HG02623 (cell line): ENCODE measurements at regions not wholly inside any gene's neighbourhood (a gene's known extent, or its start where the extent isn't known, plus 50 kb on each side); places are given as distances from the start of the nearest gene placed in this dataset.

Experiments used
- ATAC-seq: cut with Tn5 transposase; IDR thresholded peaks from one replicate; pipeline ENCODE4 v1.9.1; 2021; ENCODE audit warnings: moderate library complexity; ENCODE audit not compliant: unreplicated experiment

GRCh38 chr20:42020316-42020715, 402.1 kb upstream of the CHD6 start:
- ATAC-seq = no peak

DNA sequence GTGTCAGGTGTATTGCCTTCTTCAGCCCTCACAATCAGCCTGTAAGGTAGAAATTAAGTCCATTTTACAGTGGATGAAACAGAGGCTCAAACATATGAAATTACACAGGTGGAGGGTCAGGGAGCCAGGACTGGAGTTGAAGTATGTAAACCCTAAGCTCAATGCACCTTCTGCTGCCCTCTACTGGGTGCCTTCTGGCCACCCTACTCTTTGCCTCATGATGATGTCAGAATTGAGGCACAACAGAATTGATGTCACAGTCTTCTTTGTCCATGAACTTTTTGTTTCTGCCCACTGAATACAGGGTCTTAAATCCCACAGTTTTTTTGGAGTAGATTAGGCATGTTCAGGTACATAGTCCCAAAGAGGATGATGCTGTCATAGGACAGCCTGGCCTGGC, 400.8 kb upstream of the CHD6 start:
- ATAC-seq = no peak

- no peak for ATAC-seq
These were observed 391.9 kb upstream of the CHD6 start for GRCh38 chr20:42010090-42010489.

GRCh38 chr20:42007251-42007650, 389.1 kb upstream of the CHD6 start:
- no peak for ATAC-seq

GRCh38 chr20:42005211-42005610, 387.0 kb upstream of the CHD6 start:
- no peak for ATAC-seq

DNA sequence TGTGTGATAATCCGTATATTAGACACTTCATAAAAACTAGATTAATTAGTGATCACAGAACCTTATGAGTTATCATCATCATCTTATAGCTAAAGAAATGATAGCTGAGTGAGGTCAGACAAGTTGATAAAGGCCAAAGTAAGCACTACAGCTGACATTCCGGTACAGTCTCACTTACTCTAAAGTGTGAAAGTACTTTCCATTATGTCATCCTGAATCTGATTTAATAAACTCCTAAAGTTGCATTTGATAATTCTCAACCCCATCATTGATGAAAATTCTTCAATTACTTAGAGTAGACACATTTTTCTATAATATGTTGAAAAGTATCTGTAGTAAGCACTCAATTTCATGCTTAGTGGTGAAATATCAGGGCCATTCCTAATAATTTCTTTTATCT, 385.2 kb upstream of the CHD6 start:
- no peak for ATAC-seq

GRCh38 chr20:41998539-41999341, 380.6 kb upstream of the CHD6 start:
- no peak for ATAC-seq

GRCh38 chr20:41996951-41997350, 378.8 kb upstream of the CHD6 start:
- no peak for ATAC-seq

DNA sequence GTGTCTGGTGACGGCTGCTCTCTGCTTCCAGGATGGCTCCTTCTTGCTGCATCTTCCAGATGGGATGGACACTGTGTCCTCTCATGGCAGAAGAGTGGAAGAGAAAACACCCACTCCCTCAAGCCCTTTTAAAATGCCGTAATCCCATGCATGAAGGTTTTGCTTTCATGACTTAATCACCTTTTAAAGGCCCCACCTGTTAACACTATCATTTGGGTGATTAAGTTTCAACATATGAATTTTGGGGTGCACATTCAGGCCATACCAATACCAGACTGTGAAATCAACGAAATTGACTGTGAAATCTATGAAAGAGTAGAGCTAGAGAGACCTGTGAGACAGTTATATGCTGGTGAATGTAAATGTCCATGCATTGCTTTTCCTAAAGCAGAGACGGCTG, 374.3 kb upstream of the CHD6 start:
- no peak for ATAC-seq

GRCh38 chr20:41991412-41991811, 373.2 kb upstream of the CHD6 start:
- ATAC-seq = no peak

DNA sequence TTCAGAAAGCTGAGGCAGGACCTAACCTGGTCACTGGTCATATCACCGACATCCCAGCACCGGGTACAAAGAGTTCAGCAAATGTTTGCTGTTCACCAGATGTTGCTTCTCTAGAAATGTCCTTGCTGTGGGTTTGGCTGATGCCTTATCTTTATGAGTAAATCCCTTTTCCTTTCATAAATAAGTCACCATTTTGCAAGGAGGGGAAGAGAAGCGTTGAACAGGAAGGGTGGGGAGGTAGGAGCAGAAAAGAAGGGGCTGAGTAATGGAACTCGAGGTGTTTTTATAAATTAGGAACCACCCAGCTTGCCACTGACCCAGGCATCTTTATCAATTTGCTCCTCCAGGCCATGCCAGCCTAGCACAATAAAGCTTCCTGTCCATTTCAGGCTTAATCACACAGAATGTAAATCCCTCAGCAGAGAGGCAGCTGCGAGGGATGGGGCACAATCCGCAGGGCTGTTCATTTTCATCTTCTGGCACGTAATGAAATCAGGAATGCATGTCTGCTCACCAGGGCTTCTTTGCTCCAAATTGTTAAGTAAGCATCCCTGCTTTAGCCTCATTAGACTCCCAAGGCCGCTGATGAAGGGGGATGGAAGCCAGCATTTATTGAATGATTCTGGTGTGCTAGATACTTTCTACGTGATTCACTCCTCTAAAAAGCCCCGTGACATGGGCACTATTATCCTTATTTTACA, 371.9 kb upstream of the CHD6 start:
- ATAC-seq = no peak

- no peak for ATAC-seq
These were observed 371.0 kb upstream of the CHD6 start for GRCh38 chr20:41989039-41989679.

DNA sequence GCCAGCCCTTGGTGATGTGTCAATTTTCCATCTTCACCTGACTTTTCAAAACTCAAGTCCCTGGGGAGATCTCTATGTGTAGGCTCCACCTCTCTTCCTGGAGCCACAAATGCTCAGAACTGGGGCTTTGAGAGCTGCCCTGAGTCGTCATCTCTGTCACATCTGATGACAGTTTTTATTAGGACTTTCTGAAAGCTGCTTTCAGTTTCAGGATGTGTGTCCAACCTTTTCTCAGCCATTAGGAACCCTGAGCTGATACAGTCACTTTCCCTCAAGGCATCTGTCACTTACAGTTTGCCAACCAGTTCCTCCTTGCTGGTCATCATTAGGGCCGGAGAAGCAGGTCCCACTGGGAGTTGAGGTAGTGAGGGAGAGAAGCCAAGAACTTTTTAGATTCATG, 365.9 kb upstream of the CHD6 start:
- ATAC-seq = no peak

DNA sequence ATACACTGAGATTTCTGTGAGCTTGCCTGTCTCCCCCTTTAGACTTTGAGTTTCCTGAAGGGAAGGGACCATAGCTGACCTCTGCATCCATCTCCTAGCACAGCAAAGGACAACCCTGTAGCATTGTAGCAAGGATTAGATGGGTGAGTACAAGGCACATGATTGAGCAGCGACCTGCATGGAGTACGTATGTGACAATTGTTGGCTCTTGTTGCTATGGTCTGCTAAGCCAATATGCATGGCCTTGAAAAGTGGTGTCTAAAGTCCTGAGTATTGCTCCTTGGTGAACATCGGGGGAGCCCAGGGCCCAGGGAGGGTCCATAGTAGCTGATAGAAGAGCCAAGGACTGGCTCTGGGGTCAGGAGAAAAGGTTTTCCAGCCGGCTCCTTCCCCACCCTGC, 365.0 kb upstream of the CHD6 start:
- no peak for ATAC-seq

GRCh38 chr20:41981746-41982145, 363.6 kb upstream of the CHD6 start:
- no peak for ATAC-seq

GRCh38 chr20:41978875-41979274, 360.7 kb upstream of the CHD6 start:
- no peak for ATAC-seq

GRCh38 chr20:41978246-41978790, 360.1 kb upstream of the CHD6 start:
- ATAC-seq = no peak

GRCh38 chr20:41969656-41970055, 351.5 kb upstream of the CHD6 start:
- no peak for ATAC-seq

GRCh38 chr20:41960166-41960565, 342.0 kb upstream of the CHD6 start:
- ATAC-seq = no peak

DNA sequence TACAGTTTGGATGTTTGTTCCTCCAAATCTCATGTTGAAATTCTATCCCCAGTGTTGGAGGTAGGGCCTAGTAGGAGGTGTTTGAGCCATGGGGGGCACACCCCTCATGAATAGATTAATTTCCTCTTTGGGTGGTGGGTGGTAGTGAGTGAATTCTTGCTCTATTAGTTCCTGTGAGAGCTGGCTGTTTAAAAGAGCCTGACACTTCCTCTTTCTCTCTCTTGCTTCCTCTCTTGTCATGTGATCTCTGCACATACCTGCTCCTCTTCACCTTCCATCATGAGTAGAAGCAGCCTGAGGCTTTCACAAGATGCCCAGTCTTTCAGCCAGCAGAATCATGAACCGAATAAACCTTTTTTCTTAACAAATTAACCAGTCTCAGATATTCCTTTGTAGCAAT, 340.2 kb upstream of the CHD6 start:
- ATAC-seq = no peak

- no peak for ATAC-seq
These were observed 338.3 kb upstream of the CHD6 start for GRCh38 chr20:41956338-41957074.
